ENCODE measurements at regions not wholly inside any gene's neighbourhood (a gene's known extent, or its start where the extent isn't known, plus 50 kb on each side); places are given as distances from the start of the nearest gene placed in this dataset.

DNA sequence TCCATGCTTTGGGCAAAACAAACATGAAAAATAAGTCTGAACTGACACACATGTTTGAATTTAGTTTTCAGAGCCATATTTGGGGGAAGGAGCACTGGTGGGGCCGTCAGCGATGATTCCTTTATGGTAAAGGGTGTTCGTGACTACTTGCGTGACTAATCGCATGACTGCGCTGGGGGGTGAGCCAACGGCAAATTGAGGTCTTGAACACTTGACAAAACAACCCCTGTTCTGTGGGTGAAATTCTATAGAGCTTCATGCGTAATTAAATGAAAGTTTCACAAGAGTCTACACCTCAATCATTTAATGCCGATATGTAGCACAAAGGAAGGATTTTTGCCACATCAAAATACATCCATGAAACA lies 127.5 kb upstream of the CYP1B1 start:
- DNase-seq (ENCODE audit: low spot score) = no peak

DNA sequence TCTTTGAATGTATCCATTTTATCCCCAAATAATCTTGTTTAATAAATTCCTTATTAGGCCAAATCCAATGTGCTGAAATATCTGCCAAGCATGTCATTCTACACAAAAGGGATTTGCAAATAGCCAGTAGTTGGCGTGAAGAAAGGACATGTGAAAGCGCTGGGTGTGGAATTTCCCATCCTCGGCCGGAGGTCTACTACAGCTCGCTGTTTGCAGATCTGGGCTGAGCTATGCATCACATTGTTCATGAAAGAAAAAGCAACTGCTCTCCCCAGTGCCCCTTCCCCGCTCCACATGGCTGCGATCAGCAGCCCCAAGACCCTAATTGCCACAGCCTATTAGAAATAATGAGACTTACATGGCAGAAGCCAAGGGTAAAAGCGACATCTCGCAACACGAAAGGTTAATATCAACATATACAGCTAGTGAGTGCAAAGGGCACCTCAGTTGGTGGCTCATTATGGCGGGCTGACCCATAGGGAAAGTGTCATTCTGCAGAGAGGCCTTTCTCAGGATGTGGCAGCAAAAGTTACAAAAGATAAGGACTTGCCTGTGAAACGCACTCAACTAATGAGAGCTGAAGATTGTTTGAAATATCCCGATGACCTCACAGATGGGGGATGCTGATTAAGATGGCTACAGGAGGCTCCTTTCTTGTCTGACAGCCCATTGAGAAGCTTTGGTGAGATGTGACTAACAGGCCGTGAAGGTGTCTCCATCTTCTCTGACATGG lies 126.9 kb upstream of the CYP1B1 start:
- DNase-seq (ENCODE audit: low spot score) = no peak

DNA sequence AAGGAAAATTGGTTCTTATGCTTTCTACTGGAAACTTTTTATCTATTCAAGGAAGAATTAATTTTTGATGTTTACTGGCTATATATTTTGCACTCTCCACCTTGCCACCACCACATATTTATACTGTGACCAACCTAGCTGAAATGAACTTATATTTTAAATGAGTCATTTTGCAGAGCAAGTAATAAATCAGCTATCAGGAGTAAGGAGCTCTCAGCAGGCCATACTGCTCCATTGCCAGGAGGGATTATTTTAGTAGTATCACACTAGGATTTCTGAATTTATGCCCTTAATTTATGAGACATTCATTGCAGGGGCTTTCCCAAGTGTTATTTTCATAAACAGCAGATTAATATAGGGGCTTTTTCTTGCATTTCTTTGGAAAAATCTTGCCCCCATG lies 125.8 kb upstream of the CYP1B1 start:
- DNase-seq (ENCODE audit: low spot score) = peak; percentile 21

GRCh38 chr2:38200598-38200997 lies 124.6 kb upstream of the CYP1B1 start:
- no peak for DNase-seq (ENCODE audit: low spot score)

GRCh38 chr2:38199127-38199526 lies 123.2 kb upstream of the CYP1B1 start:
- no peak for DNase-seq (ENCODE audit: low spot score)

- no peak for DNase-seq (ENCODE audit: low spot score)
Observed at GRCh38 chr2:38194751-38195150, 118.8 kb upstream of the CYP1B1 start.

DNA sequence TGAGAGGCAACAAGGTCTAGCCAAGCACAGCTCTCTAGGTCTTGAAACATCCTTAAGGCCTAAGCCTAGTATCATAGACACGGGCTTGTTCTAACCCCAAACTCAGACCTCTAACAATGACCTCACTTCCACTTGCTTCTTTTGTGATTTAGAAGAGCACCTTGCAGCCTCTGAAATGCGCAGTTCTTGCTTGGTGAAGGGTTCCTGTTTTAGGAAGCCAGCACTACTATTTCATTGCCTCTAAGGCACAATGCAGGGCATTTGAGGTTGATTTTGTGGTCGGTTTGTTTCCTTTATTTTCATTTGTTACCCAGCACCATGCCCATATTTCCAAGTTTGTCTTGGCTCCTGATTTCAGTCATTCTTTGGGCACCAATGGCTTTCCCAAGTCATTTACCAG lies 117.0 kb upstream of the CYP1B1 start:
- DNase-seq (ENCODE audit: low spot score) = no peak

DNA sequence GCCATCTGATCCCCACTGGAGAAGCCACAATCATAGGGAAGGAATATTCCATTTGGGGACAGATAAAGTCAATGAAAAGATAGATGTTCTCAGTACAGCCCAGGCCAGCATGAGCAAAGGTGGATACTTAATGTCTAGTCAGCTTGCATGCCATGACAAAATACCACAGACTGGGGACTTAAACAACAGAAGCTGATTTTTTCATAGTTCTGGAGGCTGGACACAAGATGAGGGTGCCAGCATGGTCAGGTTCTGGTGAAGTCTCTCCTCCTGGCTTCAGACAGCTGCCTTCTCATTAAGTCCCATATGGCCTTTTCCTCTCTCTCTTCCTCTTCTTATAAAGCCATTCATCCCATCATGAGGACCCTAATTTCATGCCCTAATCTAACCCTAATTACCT lies 116.1 kb upstream of the CYP1B1 start:
- no peak for DNase-seq (ENCODE audit: low spot score)

DNA sequence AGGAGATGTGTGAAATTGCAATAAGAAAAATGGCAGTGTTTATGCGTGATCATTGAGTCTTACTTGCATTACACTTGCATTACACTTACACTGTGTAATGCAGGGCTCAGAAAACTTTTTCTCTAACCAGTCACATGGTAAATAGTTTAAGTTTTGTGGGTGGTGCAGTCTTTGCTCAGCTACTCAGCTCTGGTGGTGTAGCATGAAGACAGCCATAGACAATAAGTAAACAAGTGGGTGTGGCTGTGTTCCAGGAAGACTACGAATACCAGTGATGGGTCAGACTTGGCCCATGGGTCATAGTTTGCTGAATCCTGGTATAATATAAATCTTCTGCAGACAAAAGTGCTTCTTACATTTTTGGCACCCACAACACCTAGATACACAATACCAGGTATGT lies 115.6 kb upstream of the CYP1B1 start:
- DNase-seq (ENCODE audit: low spot score) = no peak

- peak; percentile 88 for DNase-seq (ENCODE audit: low spot score)
Observed at GRCh38 chr2:38190542-38191218, 114.7 kb upstream of the CYP1B1 start.

DNA sequence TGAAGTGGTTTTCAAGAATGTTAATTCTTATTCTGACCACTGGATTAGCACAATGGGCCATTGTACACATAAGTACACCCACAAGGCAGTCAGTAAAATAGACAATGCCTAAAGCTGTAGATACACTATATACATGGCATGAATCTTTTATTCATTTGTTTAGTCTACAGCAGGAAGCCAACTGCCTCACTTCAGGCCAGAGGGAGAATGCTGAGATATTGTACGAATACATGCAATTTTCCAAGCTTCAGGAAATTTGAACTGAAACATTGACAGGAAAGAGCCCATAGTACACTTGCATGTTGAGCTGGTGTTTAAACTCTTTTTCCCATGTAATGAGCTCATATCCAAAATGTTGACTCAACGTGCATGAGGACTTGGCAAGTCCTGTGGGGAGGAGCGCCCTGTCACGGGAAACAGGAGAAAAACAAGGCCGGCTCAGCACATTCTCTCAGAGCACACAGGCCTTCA lies 111.6 kb upstream of the CYP1B1 start:
- DNase-seq (ENCODE audit: low spot score) = peak; percentile 81

- peak; percentile 56 for DNase-seq (ENCODE audit: low spot score)
Observed at GRCh38 chr2:38185012-38185491, 109.1 kb upstream of the CYP1B1 start.

- DNase-seq (ENCODE audit: low spot score) = no peak
Observed at GRCh38 chr2:38182492-38183003, 106.6 kb upstream of the CYP1B1 start.

DNA sequence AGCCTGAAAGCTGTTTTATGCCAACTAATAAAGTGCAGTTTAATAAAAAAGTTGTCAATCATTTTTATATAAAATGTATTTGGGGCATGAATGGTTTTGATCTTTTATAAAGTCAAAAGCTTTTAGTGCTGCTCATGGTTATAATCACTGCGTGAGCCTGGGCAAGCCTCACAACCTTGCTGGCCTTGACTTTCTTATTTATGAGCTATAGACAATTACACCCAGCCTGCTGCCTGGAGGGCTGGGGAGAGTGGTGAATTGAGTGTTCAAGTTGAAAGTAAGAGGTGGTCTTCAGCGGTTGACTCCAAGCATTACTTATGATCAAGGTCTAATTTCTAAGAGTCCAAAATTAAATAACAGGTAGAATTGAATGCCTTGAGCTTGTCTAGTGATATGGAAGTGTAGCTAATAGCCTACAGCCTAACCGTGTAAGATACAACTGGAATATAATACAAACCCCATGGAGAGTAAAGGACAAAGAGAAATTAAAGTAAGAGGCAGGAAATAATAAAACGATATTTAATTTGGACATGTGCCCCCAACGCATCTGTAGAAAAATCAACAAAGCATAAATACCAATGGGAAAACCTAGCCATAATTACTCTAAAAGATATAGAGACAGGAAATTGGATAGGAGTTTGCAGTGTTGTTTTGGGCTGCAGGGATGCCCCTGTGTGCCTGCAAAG lies 106.0 kb upstream of the CYP1B1 start:
- DNase-seq (ENCODE audit: low spot score) = no peak

- DNase-seq (ENCODE audit: low spot score) = no peak
Observed at GRCh38 chr2:38180754-38181153, 104.8 kb upstream of the CYP1B1 start.

DNA sequence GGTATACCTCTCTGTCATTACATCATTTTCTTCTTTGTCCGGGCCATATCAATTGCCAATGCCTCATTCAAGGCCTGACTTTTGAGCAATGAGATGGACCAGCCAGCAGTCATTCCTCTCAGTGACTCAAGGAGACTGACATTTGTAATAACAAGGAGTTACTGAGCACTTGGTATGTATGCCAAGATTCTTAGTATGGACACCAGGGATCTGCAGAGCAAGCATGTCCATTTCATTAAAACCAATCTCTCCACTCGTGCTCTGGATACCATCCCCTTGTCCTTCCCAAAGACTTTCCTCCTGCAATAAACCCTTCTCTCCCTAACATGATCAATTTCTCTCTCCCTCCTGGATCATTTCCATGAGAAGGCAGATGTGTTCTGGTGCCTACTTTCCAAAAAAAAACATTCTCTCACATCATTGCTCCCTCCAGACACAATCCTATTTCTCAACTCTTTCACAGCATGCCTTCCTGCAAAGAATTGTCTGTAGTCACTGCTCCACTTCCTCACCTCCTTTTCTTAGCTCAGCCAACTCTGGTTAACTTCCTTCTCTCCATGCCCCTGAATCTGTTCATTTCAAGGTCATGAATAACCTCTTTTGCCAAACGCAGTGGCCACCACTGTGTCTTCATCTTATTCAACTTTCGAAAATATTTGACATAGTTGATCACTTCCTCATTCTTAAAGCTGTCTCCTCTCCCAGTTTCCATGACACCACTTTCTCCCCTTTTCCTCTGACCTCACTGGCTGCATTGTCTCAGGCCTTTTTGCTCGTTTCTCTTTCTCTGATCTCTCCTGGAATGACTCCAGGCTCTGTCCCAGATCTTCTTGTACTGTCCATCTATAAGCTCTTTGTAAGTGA lies 102.8 kb upstream of the CYP1B1 start:
- peak; percentile 71 for DNase-seq (ENCODE audit: low spot score)

GRCh38 chr2:38178119-38178518 lies 102.2 kb upstream of the CYP1B1 start:
- DNase-seq (ENCODE audit: low spot score) = peak; percentile 23

- DNase-seq (ENCODE audit: low spot score) = peak; percentile 26
Observed at GRCh38 chr2:38176619-38177021, 100.7 kb upstream of the CYP1B1 start.

DNA sequence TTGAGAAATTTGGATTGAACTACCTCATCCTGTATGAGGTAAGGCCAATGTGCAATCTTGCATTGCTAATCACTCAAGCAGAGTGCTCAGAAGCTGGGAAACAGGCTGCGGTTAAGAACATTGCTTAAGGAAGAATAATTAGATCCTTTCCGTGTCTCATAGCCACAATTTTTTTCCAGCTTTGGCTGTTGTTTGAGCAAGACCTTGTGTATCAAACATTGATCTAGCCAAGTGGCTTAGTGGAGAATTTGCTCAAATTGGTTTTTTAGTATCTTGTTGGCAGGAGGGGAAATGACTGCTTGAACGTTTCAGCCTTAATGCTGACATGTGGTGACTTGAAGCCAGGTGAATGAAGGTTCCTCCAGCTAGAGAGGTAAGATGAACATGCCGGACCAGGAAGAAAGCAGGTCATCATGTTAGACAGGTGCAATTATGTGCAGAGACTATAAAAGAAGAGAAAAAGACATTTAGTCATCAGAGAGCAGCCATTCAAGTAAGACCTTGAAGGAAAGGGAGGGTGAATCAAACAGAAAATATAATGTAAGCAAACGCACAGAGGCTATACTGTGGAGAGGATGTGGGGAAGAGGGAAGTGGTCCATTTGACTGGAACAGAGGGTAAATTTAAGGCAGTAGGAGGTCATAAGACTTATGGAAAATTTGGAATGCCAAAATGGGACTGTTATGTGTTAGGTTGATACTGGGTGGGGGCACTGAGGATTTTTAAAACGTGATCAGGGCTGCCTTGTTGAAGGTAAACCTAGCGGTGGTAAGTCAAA lies 98.9 kb upstream of the CYP1B1 start:
- DNase-seq (ENCODE audit: low spot score) = peak; percentile 82

- DNase-seq (ENCODE audit: low spot score) = no peak
Observed at GRCh38 chr2:38174131-38174530, 98.2 kb upstream of the CYP1B1 start.

GRCh38 chr2:38173683-38174082 lies 97.7 kb upstream of the CYP1B1 start:
- DNase-seq (ENCODE audit: low spot score) = no peak
